Lower lobe of right lung (tissue), 2 donors: ENCODE measurements at regions not wholly inside any gene's neighbourhood (a gene's known extent, or its start where the extent isn't known, plus 50 kb on each side); places are given as distances from the start of the nearest gene placed in this dataset.
"Not testable (repeated sequence)": the region's sequence is repeated elsewhere in the genome, so short reads cannot be mapped to it uniquely, and the experiment has no call there.

ENCODE experiments used
- ATAC-seq, 2 donors: fragments of 200-7000 bp; cut with Tn5 transposase; one replicate each; pipeline ENCODE4 v1.9.1; 2020 to 2022; ENCODE audit warnings: mild to moderate bottlenecking in 2 of 2, moderate library complexity in 2 of 2
- DNase-seq: peaks from one replicate; pipeline ENCODE4 v3.0.0-alpha.2; 2020
- H3K27ac ChIP-seq: fragments of 200-600 bp; one replicate; pipeline ENCODE4 v1.8.0; 2022
- H3K27me3 ChIP-seq: fragments of 200-600 bp; one replicate; pipeline ENCODE4 v1.8.0; 2022; ENCODE audit warnings: low read depth
- H3K36me3 ChIP-seq: fragments of 200-600 bp; one replicate; pipeline ENCODE4 v1.8.0; 2022; ENCODE audit warnings: mild to moderate bottlenecking
- H3K4me1 ChIP-seq: fragments of 200-600 bp; one replicate; pipeline ENCODE4 v1.8.0; 2022
- H3K4me3 ChIP-seq: fragments of 200-600 bp; one replicate; pipeline ENCODE4 v1.8.0; 2022; ENCODE audit warnings: mild to moderate bottlenecking
- H3K9me3 ChIP-seq: fragments of 200-600 bp; one replicate; pipeline ENCODE4 v1.8.0; 2022
- CTCF ChIP-seq: fragments of 200-600 bp; IDR thresholded peaks from one replicate; pipeline ENCODE4 v1.8.0; 2022; ENCODE audit warnings: antibody characterized with exemption, mild to moderate bottlenecking
- intact Hi-C: fragments of 100-400 bp; cut with DNase I; formaldehyde crosslinking; loops from one replicate; pipeline ENCODE4 v1.11.0; 2022
- donor health status: DM: no; HTN: yes; CAD: no; lungs with severe emphysema.

- Histone ChIP-seq H3K27me3 (no peaks in the 10 kb centered on the region), H3K27ac (no peak overlapping the region), H3K4me1 (no peaks in the 10 kb centered on the region), H3K36me3 (no peaks in the 10 kb centered on the region), H3K4me3 (no peak overlapping the region), H3K9me3 (no peaks in the 10 kb centered on the region)
- no peak for DNase-seq
- no peak for ATAC-seq
- intact Hi-C loops: no loop called here
- no peak for TF ChIP-seq CTCF
These were observed 892.5 kb downstream of the LRFN5 start for GRCh38 chr14:42499137-42499536.

- Histone ChIP-seq H3K36me3 (no peaks in the 10 kb centered on the region), H3K4me1 (no peaks in the 10 kb centered on the region), H3K4me3 (no peak overlapping the region), H3K27ac (no peak overlapping the region), H3K9me3 (no peaks in the 10 kb centered on the region), H3K27me3 (no peaks in the 10 kb centered on the region)
- DNase-seq: no peak
- ATAC-seq: no peak
- intact Hi-C loops: no loop called here
- no peak for TF ChIP-seq CTCF
These were observed 883.9 kb downstream of the LRFN5 start for GRCh38 chr14:42490536-42490935.

- intact Hi-C loops: no loop called here
- no peaks in the 10 kb centered on the region for H3K27me3 ChIP-seq
- no peaks in the 10 kb centered on the region for H3K9me3 ChIP-seq
- ATAC-seq: no peak
- DNase-seq: no peak
- H3K27ac ChIP-seq: no peak overlapping the region
- no peak for TF ChIP-seq CTCF
- no peaks in the 10 kb centered on the region for H3K4me1 ChIP-seq
- H3K4me3 ChIP-seq: no peak overlapping the region
- no peaks in the 10 kb centered on the region for H3K36me3 ChIP-seq
These were observed 882.3 kb downstream of the LRFN5 start for GRCh38 chr14:42488965-42489364.

GRCh38 chr14:42482345-42482971 lies 875.8 kb downstream of the LRFN5 start:
- DNase-seq, H3K9me3 ChIP-seq, H3K27me3 ChIP-seq, ATAC-seq, H3K4me1 ChIP-seq, H3K36me3 ChIP-seq, H3K27ac ChIP-seq, intact Hi-C loops, H3K4me3 ChIP-seq: not testable (repeated sequence)

- H3K9me3 ChIP-seq, ATAC-seq, H3K36me3 ChIP-seq, DNase-seq, H3K27me3 ChIP-seq, H3K4me3 ChIP-seq, intact Hi-C loops, H3K4me1 ChIP-seq, H3K27ac ChIP-seq: not testable (repeated sequence)
These were observed 875.0 kb downstream of the LRFN5 start for GRCh38 chr14:42481714-42482113.

- Histone ChIP-seq H3K27me3 (no peaks in the 10 kb centered on the region), H3K4me3 (no peak overlapping the region), H3K27ac (no peak overlapping the region), H3K4me1 (no peaks in the 10 kb centered on the region), H3K36me3 (no peaks in the 10 kb centered on the region), H3K9me3 (no peaks in the 10 kb centered on the region)
- DNase-seq: no peak
- intact Hi-C loops: no loop called here
- ATAC-seq: no peak
- TF ChIP-seq CTCF: no peak
These were observed 873.6 kb downstream of the LRFN5 start for GRCh38 chr14:42480255-42480654.

- H3K27me3 ChIP-seq: no peaks in the 10 kb centered on the region
- H3K36me3 ChIP-seq: no peaks in the 10 kb centered on the region
- no peak for TF ChIP-seq CTCF
- H3K27ac ChIP-seq: no peak overlapping the region
- no peaks in the 10 kb centered on the region for H3K4me1 ChIP-seq
- DNase-seq (no peak), ATAC-seq (no peak)
- intact Hi-C loops: no loop called here
- no peaks in the 10 kb centered on the region for H3K9me3 ChIP-seq
- no peak overlapping the region for H3K4me3 ChIP-seq
These were observed 868.6 kb downstream of the LRFN5 start for GRCh38 chr14:42475289-42475688.
